Epidermal melanocyte (primary cell): ENCODE measurements at regions not wholly inside any gene's neighbourhood (a gene's known extent, or its start where the extent isn't known, plus 50 kb on each side); places are given as distances from the start of the nearest gene placed in this dataset.

Experiments used
- DNase-seq: peaks from one replicate; pipeline ENCODE4 v3.0.0; 2011; ENCODE audit warnings: low spot score; ENCODE audit not compliant: insufficient read length

GRCh38 chr3:106806964-106807363 lies 570.3 kb upstream of the CCDC54 start:
- no peak for DNase-seq

- DNase-seq = no peak
Measured at GRCh38 chr3:106809041-106809440, 568.2 kb upstream of the CCDC54 start.

GRCh38 chr3:106809623-106810299 lies 567.5 kb upstream of the CCDC54 start:
- DNase-seq = no peak

GRCh38 chr3:106810300-106810875 lies 566.9 kb upstream of the CCDC54 start:
- no peak for DNase-seq

- no peak for DNase-seq
Measured at GRCh38 chr3:106811376-106811775, 565.9 kb upstream of the CCDC54 start.

- DNase-seq = no peak
Measured at GRCh38 chr3:106813742-106814141, 563.5 kb upstream of the CCDC54 start.

GRCh38 chr3:106814231-106814630 lies 563.0 kb upstream of the CCDC54 start:
- no peak for DNase-seq

GRCh38 chr3:106816838-106817237 lies 560.4 kb upstream of the CCDC54 start:
- no peak for DNase-seq

GRCh38 chr3:106817706-106818105 lies 559.5 kb upstream of the CCDC54 start:
- DNase-seq = no peak

- no peak for DNase-seq
Measured at GRCh38 chr3:106819440-106819839, 557.8 kb upstream of the CCDC54 start.

- DNase-seq = no peak
Measured at GRCh38 chr3:106820726-106821362, 556.4 kb upstream of the CCDC54 start.

GRCh38 chr3:106821801-106822200 lies 555.4 kb upstream of the CCDC54 start:
- DNase-seq = no peak

- DNase-seq = no peak
Measured at GRCh38 chr3:106822204-106822603, 555.0 kb upstream of the CCDC54 start.

GRCh38 chr3:106823701-106824100 lies 553.5 kb upstream of the CCDC54 start:
- DNase-seq = no peak

- no peak for DNase-seq
Measured at GRCh38 chr3:106824856-106825255, 552.4 kb upstream of the CCDC54 start.

- no peak for DNase-seq
Measured at GRCh38 chr3:106825962-106826605, 551.2 kb upstream of the CCDC54 start.

- no peak for DNase-seq
Measured at GRCh38 chr3:106826791-106827311, 550.4 kb upstream of the CCDC54 start.

GRCh38 chr3:106827515-106828213 lies 549.6 kb upstream of the CCDC54 start:
- DNase-seq = no peak

- no peak for DNase-seq
Measured at GRCh38 chr3:106829206-106829605, 548.0 kb upstream of the CCDC54 start.

GRCh38 chr3:106830334-106830733 lies 546.9 kb upstream of the CCDC54 start:
- no peak for DNase-seq

GRCh38 chr3:106836906-106837305 lies 540.3 kb upstream of the CCDC54 start:
- DNase-seq = no peak

- no peak for DNase-seq
Measured at GRCh38 chr3:106837616-106838015, 539.6 kb upstream of the CCDC54 start.
